ENCODE measurements at regions not wholly inside any gene's neighbourhood (a gene's known extent, or its start where the extent isn't known, plus 50 kb on each side); places are given as distances from the start of the nearest gene placed in this dataset.
A peak's percentile ranks its signal among the peaks of the same experiment; 100 is the strongest.
"Not testable (repeated sequence)": the region's sequence is repeated elsewhere in the genome, so short reads cannot be mapped to it uniquely, and the experiment has no call there.

GRCh38 chr10:38355911-38356526, 261.9 kb downstream of the ZNF37A start (continued):
- TF ChIP-seq, protein P1, sequence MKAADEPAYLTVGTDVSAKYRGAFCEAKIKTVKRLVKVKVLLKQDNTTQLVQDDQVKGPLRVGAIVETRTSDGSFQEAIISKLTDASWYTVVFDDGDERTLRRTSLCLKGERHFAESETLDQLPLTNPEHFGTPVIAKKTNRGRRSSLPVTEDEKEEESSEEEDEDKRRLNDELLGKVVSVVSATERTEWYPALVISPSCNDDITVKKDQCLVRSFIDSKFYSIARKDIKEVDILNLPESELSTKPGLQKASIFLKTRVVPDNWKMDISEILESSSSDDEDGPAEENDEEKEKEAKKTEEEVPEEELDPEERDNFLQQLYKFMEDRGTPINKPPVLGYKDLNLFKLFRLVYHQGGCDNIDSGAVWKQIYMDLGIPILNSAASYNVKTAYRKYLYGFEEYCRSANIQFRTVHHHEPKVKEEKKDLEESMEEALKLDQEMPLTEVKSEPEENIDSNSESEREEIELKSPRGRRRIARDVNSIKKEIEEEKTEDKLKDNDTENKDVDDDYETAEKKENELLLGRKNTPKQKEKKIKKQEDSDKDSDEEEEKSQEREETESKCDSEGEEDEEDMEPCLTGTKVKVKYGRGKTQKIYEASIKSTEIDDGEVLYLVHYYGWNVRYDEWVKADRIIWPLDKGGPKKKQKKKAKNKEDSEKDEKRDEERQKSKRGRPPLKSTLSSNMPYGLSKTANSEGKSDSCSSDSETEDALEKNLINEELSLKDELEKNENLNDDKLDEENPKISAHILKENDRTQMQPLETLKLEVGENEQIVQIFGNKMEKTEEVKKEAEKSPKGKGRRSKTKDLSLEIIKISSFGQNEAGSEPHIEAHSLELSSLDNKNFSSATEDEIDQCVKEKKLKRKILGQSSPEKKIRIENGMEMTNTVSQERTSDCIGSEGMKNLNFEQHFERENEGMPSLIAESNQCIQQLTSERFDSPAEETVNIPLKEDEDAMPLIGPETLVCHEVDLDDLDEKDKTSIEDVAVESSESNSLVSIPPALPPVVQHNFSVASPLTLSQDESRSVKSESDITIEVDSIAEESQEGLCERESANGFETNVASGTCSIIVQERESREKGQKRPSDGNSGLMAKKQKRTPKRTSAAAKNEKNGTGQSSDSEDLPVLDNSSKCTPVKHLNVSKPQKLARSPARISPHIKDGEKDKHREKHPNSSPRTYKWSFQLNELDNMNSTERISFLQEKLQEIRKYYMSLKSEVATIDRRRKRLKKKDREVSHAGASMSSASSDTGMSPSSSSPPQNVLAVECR (CRISPR knock-in tag; IDR thresholded peaks at IDR 0.05; ENCODE audit: borderline replicate concordance) = peak; percentile 31; the same call in 1 of the 2 replicates
- TF ChIP-seq GATAD2A (CRISPR knock-in tag; IDR thresholded peaks at IDR 0.05) = peak; percentile 28; the same call in 1 of the 2 replicates
- TF ChIP-seq, protein P2, sequence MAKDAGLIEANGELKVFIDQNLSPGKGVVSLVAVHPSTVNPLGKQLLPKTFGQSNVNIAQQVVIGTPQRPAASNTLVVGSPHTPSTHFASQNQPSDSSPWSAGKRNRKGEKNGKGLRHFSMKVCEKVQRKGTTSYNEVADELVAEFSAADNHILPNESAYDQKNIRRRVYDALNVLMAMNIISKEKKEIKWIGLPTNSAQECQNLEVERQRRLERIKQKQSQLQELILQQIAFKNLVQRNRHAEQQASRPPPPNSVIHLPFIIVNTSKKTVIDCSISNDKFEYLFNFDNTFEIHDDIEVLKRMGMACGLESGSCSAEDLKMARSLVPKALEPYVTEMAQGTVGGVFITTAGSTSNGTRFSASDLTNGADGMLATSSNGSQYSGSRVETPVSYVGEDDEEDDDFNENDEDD (CRISPR knock-in tag; IDR thresholded peaks at IDR 0.05; ENCODE audit: borderline replicate concordance) = peak; percentile 15; the same call in 1 of the 2 replicates
- TF ChIP-seq ZBTB7B (CRISPR knock-in tag; IDR thresholded peaks at IDR 0.05) = 0 out of 2 replicates have a peak, but pooled peaks have one; percentile 40
- TF ChIP-seq, protein P3, sequence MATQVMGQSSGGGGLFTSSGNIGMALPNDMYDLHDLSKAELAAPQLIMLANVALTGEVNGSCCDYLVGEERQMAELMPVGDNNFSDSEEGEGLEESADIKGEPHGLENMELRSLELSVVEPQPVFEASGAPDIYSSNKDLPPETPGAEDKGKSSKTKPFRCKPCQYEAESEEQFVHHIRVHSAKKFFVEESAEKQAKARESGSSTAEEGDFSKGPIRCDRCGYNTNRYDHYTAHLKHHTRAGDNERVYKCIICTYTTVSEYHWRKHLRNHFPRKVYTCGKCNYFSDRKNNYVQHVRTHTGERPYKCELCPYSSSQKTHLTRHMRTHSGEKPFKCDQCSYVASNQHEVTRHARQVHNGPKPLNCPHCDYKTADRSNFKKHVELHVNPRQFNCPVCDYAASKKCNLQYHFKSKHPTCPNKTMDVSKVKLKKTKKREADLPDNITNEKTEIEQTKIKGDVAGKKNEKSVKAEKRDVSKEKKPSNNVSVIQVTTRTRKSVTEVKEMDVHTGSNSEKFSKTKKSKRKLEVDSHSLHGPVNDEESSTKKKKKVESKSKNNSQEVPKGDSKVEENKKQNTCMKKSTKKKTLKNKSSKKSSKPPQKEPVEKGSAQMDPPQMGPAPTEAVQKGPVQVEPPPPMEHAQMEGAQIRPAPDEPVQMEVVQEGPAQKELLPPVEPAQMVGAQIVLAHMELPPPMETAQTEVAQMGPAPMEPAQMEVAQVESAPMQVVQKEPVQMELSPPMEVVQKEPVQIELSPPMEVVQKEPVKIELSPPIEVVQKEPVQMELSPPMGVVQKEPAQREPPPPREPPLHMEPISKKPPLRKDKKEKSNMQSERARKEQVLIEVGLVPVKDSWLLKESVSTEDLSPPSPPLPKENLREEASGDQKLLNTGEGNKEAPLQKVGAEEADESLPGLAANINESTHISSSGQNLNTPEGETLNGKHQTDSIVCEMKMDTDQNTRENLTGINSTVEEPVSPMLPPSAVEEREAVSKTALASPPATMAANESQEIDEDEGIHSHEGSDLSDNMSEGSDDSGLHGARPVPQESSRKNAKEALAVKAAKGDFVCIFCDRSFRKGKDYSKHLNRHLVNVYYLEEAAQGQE (IDR thresholded peaks at IDR 0.05; ENCODE audit: borderline replicate concordance in 1 of 2, low read depth in 1 of 2, low read length in 2 of 2) = peak in 1 of 2 experiments; percentile 43; a peak in 1 of 4 replicates
- 0 out of 2 replicates have a peak, but pooled peaks have one; percentile 36 for TF ChIP-seq ZBTB21 (CRISPR knock-in tag; IDR thresholded peaks at IDR 0.05)
- peak; percentile 30 to 65; a peak in 3 of 4 replicates for TF ChIP-seq POLR2A (IDR thresholded peaks at IDR 0.05; ENCODE audit: insufficient read depth in 1 of 2, low read depth in 2 of 2, low read length in 2 of 2)
- peak; percentile 72 for TF ChIP-seq HOXA3 (CRISPR knock-in tag; IDR thresholded peaks at IDR 0.05)
- peak; percentile 77 for TF ChIP-seq CREM (IDR thresholded peaks at IDR 0.05)
- TF ChIP-seq CREM (CRISPR knock-in tag; IDR thresholded peaks at IDR 0.05) = not testable (repeated sequence)
- TF ChIP-seq GABPB1 (CRISPR knock-in tag; IDR thresholded peaks at IDR 0.05) = peak; percentile 53
- peak; percentile 52; the same call in 1 of the 2 replicates for TF ChIP-seq ZMYM4 (CRISPR knock-in tag; IDR thresholded peaks at IDR 0.05)
- peak; percentile 74 for TF ChIP-seq PITX1 (CRISPR knock-in tag; IDR thresholded peaks at IDR 0.05)
- peak; percentile 32; the same call in 1 of the 2 replicates for TF ChIP-seq SP4 (CRISPR knock-in tag; IDR thresholded peaks at IDR 0.05)
- TF ChIP-seq SALL1 (CRISPR knock-in tag; IDR thresholded peaks at IDR 0.05) = peak; percentile 39; the same call in 1 of the 2 replicates
- peak; percentile 83 for TF ChIP-seq ATF1 (CRISPR knock-in tag; IDR thresholded peaks at IDR 0.05)
- TF ChIP-seq, protein P4, sequence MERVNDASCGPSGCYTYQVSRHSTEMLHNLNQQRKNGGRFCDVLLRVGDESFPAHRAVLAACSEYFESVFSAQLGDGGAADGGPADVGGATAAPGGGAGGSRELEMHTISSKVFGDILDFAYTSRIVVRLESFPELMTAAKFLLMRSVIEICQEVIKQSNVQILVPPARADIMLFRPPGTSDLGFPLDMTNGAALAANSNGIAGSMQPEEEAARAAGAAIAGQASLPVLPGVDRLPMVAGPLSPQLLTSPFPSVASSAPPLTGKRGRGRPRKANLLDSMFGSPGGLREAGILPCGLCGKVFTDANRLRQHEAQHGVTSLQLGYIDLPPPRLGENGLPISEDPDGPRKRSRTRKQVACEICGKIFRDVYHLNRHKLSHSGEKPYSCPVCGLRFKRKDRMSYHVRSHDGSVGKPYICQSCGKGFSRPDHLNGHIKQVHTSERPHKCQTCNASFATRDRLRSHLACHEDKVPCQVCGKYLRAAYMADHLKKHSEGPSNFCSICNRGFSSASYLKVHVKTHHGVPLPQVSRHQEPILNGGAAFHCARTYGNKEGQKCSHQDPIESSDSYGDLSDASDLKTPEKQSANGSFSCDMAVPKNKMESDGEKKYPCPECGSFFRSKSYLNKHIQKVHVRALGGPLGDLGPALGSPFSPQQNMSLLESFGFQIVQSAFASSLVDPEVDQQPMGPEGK (CRISPR knock-in tag; IDR thresholded peaks at IDR 0.05) = peak; percentile 58

Measured in HepG2 (cell line).